Mesendoderm (in vitro differentiated cells): ENCODE measurements at regions not wholly inside any gene's neighbourhood (a gene's known extent, or its start where the extent isn't known, plus 50 kb on each side); places are given as distances from the start of the nearest gene placed in this dataset.

ENCODE experiments used
- DNase-seq: peaks from one replicate; pipeline ENCODE4 v3.0.0; 2013
- H2AK5ac ChIP-seq: 2 replicates; pipeline ENCODE4 v1.6.1; 2013; ENCODE audit warnings: low read length, inconsistent platforms
- H2BK120ac ChIP-seq: 2 replicates; pipeline ENCODE4 v1.6.1; 2013; ENCODE audit warnings: low read depth, mild to moderate bottlenecking, low read length, moderate library complexity, mixed read lengths
- H2BK15ac ChIP-seq: replicated peaks from 2 replicates; pipeline ENCODE4 v1.6.1; 2013; ENCODE audit warnings: low read depth, mild to moderate bottlenecking, moderate library complexity
- H2BK5ac ChIP-seq: 2 replicates; pipeline ENCODE4 v1.6.1; 2013; ENCODE audit warnings: low read length, inconsistent platforms
- H3K18ac ChIP-seq: 2 replicates; pipeline ENCODE4 v1.6.1; 2013; ENCODE audit warnings: mild to moderate bottlenecking, low read length, mixed read lengths
- H3K23ac ChIP-seq: one replicate; pipeline ENCODE4 v1.6.1; 2013; ENCODE audit warnings: low read length
- H3K27ac ChIP-seq: 2 replicates; pipeline ENCODE4 v1.5.1; 2013; ENCODE audit warnings: low read depth, mild to moderate bottlenecking, inconsistent platforms, low read length, moderate library complexity
- H3K27me3 ChIP-seq: 2 replicates; pipeline ENCODE4 v1.6.1; 2013; ENCODE audit warnings: low read length, control low read depth, mild to moderate bottlenecking, inconsistent platforms; ENCODE audit not compliant: insufficient read depth, poor library complexity
- H3K36me3 ChIP-seq: 2 replicates; pipeline ENCODE4 v1.6.1; 2013; ENCODE audit warnings: low read length, inconsistent platforms; ENCODE audit not compliant: control insufficient read depth, insufficient read depth
- H3K4ac ChIP-seq: one replicate; pipeline ENCODE4 v1.6.1; 2013; ENCODE audit warnings: low read depth, mild to moderate bottlenecking, low read length, moderate library complexity
- H3K4me1 ChIP-seq: 2 replicates; pipeline ENCODE4 v1.6.1; 2013; ENCODE audit warnings: low read depth, low read length, inconsistent platforms; ENCODE audit not compliant: control insufficient read depth
- H3K4me2 ChIP-seq: 2 replicates; pipeline ENCODE4 v1.6.1; 2013; ENCODE audit warnings: low read length
- H3K4me3 ChIP-seq: 2 replicates; pipeline ENCODE4 v1.5.1; 2013; ENCODE audit warnings: mild to moderate bottlenecking, low read length
- H3K56ac ChIP-seq: one replicate; pipeline ENCODE4 v1.6.1; 2013; ENCODE audit warnings: low read length
- H3K79me1 ChIP-seq: 2 replicates; pipeline ENCODE4 v1.6.1; 2013; ENCODE audit warnings: low read length, inconsistent platforms
- H3K79me2 ChIP-seq: 2 replicates; pipeline ENCODE4 v1.6.1; 2013; ENCODE audit warnings: mild to moderate bottlenecking, low read length; ENCODE audit not compliant: control insufficient read depth, insufficient read depth
- H3K9ac ChIP-seq: 2 replicates; pipeline ENCODE4 v1.6.1; 2013; ENCODE audit warnings: low read length, inconsistent platforms
- H4K5ac ChIP-seq: one replicate; pipeline ENCODE4 v1.6.1; 2013; ENCODE audit warnings: low read length
- H4K8ac ChIP-seq: one replicate; pipeline ENCODE4 v1.6.1; 2013; ENCODE audit warnings: low read depth, mild to moderate bottlenecking, control low read depth, low read length, moderate library complexity
- WGBS: extraction: QIAGEN DNeasy Blood & Tissue Kit; methylation state at CpG from one replicate; pipeline ENCODE4 v1.1.7; 2013; ENCODE audit warnings: low lambda C conversion rate, missing lambda C conversion rate; ENCODE audit not compliant: insufficient coverage; ENCODE audit errors: extremely low coverage; 5-methylcytosine and 5-hydroxymethylcytosine counted together

- no peak for DNase-seq
- Histone ChIP-seq H3K4me1 (no peaks in the 10 kb centered on the region), H3K79me2 (no peaks in the 10 kb centered on the region), H2AK5ac (no peak overlapping the region), H3K79me1 (no peaks in the 10 kb centered on the region), H3K4me3 (no peak overlapping the region), H4K5ac (no peak overlapping the region), H3K4ac (no peak overlapping the region), H3K36me3 (no peaks in the 10 kb centered on the region), H3K56ac (no peak overlapping the region), H3K23ac (no peak overlapping the region), H3K18ac (no peak overlapping the region), H3K9ac (no peak overlapping the region), H3K27me3 (no peaks in the 10 kb centered on the region), H2BK120ac (no peak overlapping the region), H3K27ac (no peak overlapping the region), H2BK5ac (no peak overlapping the region), H2BK15ac (no peak overlapping the region), H4K8ac (no peak overlapping the region), H3K4me2 (no peak overlapping the region)
- WGBS: no CpG with 5 or more reads among the region's 6 CpGs
Observed at GRCh38 chr15:70279096-70279495, 181.4 kb upstream of the TLE3 start.

- H3K4me1 ChIP-seq: no peaks in the 10 kb centered on the region
- H3K27ac ChIP-seq: no peak overlapping the region
- no peak overlapping the region for H3K56ac ChIP-seq
- no peak overlapping the region for H3K18ac ChIP-seq
- H3K4me3 ChIP-seq: no peak overlapping the region
- H3K79me2 ChIP-seq: no peaks in the 10 kb centered on the region
- no peak overlapping the region for H2AK5ac ChIP-seq
- H4K5ac ChIP-seq: no peak overlapping the region
- WGBS: no CpG with 5 or more reads among the region's 7 CpGs
- H3K79me1 ChIP-seq: no peaks in the 10 kb centered on the region
- H2BK5ac ChIP-seq: no peak overlapping the region
- H3K36me3 ChIP-seq: no peaks in the 10 kb centered on the region
- no peaks in the 10 kb centered on the region for H3K27me3 ChIP-seq
- H3K9ac ChIP-seq: no peak overlapping the region
- DNase-seq: no peak
- no peak overlapping the region for H2BK120ac ChIP-seq
- no peak overlapping the region for H2BK15ac ChIP-seq
- no peak overlapping the region for H4K8ac ChIP-seq
- no peak overlapping the region for H3K23ac ChIP-seq
- no peak overlapping the region for H3K4ac ChIP-seq
- H3K4me2 ChIP-seq: no peak overlapping the region
Observed at GRCh38 chr15:70278644-70279043, 180.9 kb upstream of the TLE3 start.

GRCh38 chr15:70277556-70277955 is 179.8 kb upstream of the TLE3 start:
- no peaks in the 10 kb centered on the region for H3K79me1 ChIP-seq
- no peak overlapping the region for H3K27ac ChIP-seq
- no peak overlapping the region for H4K5ac ChIP-seq
- no peak overlapping the region for H3K4me3 ChIP-seq
- no peak overlapping the region for H3K9ac ChIP-seq
- H4K8ac ChIP-seq: no peak overlapping the region
- no peak overlapping the region for H2AK5ac ChIP-seq
- no peaks in the 10 kb centered on the region for H3K79me2 ChIP-seq
- no CpG with 5 or more reads among the region's 8 CpGs for WGBS
- H2BK120ac ChIP-seq: no peak overlapping the region
- no peaks in the 10 kb centered on the region for H3K4me1 ChIP-seq
- no peaks in the 10 kb centered on the region for H3K27me3 ChIP-seq
- H3K36me3 ChIP-seq: no peaks in the 10 kb centered on the region
- DNase-seq: no peak
- H2BK5ac ChIP-seq: no peak overlapping the region
- no peak overlapping the region for H3K4me2 ChIP-seq
- H3K56ac ChIP-seq: no peak overlapping the region
- no peak overlapping the region for H3K4ac ChIP-seq
- H2BK15ac ChIP-seq: no peak overlapping the region
- H3K23ac ChIP-seq: no peak overlapping the region
- H3K18ac ChIP-seq: no peak overlapping the region

DNA sequence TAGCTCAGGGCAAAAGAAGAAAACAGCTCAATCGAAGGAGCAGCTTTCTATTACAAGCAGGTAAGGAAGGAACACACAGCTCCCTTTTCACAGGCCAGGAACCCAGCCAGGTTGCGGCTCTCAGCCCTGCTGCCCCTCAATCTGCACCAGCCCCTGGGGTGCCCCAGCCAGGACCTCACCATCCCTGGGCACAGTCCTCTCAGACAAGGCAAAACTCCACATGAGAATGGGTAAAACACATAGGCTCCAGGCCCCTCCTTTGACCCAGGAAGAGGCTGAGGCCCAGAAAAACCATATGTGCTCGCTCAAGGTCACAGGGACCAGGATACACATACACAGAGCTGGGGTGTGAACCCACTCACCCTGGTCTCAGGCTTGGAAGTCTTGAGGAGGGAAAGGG is 178.7 kb upstream of the TLE3 start:
- Histone ChIP-seq H3K79me2 (no peaks in the 10 kb centered on the region), H2BK120ac (no peak overlapping the region), H3K79me1 (no peaks in the 10 kb centered on the region), H3K56ac (no peak overlapping the region), H3K18ac (no peak overlapping the region), H3K9ac (no peak overlapping the region), H3K27ac (no peak overlapping the region), H4K5ac (no peak overlapping the region), H3K27me3 (no peaks in the 10 kb centered on the region), H4K8ac (no peak overlapping the region), H3K36me3 (no peaks in the 10 kb centered on the region), H3K4me1 (no peaks in the 10 kb centered on the region), H3K4ac (no peak overlapping the region), H3K23ac (no peak overlapping the region), H3K4me2 (no peak overlapping the region), H2AK5ac (no peak overlapping the region), H2BK5ac (no peak overlapping the region), H3K4me3 (no peak overlapping the region), H2BK15ac (no peak overlapping the region)
- no peak for DNase-seq
- WGBS: no CpG with 5 or more reads among the region's 3 CpGs

DNA sequence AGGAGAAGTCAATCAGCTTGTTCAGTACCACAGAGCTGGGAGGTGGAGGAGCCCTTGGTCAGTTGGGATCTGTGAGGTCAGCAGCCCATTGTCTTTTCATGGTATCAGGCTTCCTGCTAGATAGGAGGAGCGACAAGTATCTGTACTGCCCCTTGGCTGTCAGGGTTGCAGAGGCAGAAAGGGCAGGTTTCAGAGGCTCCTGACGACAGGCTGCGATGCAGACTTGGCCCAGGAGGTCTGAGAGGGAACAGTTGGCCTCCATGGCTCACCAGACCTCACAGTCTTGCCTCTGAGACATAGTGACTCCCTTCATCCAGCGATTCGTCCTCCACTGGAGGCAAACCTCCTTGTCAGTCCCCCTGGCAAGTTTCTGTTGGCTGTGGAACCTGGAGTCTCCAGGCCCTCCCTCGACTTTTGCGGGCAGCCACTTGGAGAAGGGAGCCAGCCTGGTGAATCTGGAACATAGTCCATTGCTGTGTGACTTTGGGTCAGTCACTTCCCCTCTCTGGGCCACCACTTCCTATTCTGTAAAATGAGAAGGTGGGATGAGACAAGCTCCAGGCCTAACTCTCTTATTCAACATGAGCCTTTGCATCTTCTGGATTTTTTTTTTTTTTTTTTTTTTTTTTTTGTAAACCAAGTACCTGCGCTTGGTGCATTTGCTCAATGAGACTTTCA is 177.9 kb upstream of the TLE3 start:
- no peak overlapping the region for H3K18ac ChIP-seq
- H2BK5ac ChIP-seq: no peak overlapping the region
- no peak overlapping the region for H3K27ac ChIP-seq
- no peak overlapping the region for H4K5ac ChIP-seq
- no peak overlapping the region for H4K8ac ChIP-seq
- H3K9ac ChIP-seq: no peak overlapping the region
- H3K4ac ChIP-seq: no peak overlapping the region
- DNase-seq: peak; percentile 52
- WGBS: no CpG with 5 or more reads among the region's 8 CpGs
- no peak overlapping the region for H3K4me2 ChIP-seq
- no peak overlapping the region for H2BK120ac ChIP-seq
- no peaks in the 10 kb centered on the region for H3K4me1 ChIP-seq
- H3K23ac ChIP-seq: no peak overlapping the region
- H3K27me3 ChIP-seq: no peaks in the 10 kb centered on the region
- no peaks in the 10 kb centered on the region for H3K79me1 ChIP-seq
- no peak overlapping the region for H3K4me3 ChIP-seq
- no peak overlapping the region for H3K56ac ChIP-seq
- no peaks in the 10 kb centered on the region for H3K36me3 ChIP-seq
- no peak overlapping the region for H2BK15ac ChIP-seq
- no peaks in the 10 kb centered on the region for H3K79me2 ChIP-seq
- H2AK5ac ChIP-seq: no peak overlapping the region

DNA sequence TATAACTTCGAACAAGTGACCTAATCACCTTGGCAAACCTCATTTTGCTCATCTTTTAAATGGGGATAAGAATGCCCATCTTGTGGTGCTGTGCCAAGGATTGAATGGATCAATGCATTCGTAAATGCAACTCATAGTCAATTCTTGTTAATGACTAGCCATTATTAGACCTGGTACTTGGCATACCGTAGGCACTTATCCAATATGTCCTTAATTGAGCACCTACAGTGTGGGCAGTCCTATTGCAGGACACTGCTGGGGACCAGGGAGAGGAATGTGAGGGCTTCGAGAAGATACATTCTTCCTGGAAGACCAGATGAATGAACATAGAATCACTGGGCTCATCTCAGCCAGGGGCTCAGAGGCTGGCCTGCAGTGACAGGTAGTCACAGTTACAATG is 177.2 kb upstream of the TLE3 start:
- no CpG with 5 or more reads among the region's 4 CpGs for WGBS
- no peak overlapping the region for H2BK5ac ChIP-seq
- DNase-seq: no peak
- no peak overlapping the region for H3K27ac ChIP-seq
- no peak overlapping the region for H4K5ac ChIP-seq
- H3K4me1 ChIP-seq: no peaks in the 10 kb centered on the region
- H3K23ac ChIP-seq: no peak overlapping the region
- no peak overlapping the region for H2BK15ac ChIP-seq
- H2BK120ac ChIP-seq: no peak overlapping the region
- no peak overlapping the region for H3K18ac ChIP-seq
- H3K56ac ChIP-seq: no peak overlapping the region
- no peaks in the 10 kb centered on the region for H3K79me2 ChIP-seq
- no peaks in the 10 kb centered on the region for H3K27me3 ChIP-seq
- H3K9ac ChIP-seq: no peak overlapping the region
- no peaks in the 10 kb centered on the region for H3K36me3 ChIP-seq
- no peak overlapping the region for H3K4me2 ChIP-seq
- H2AK5ac ChIP-seq: no peak overlapping the region
- H3K4me3 ChIP-seq: no peak overlapping the region
- H4K8ac ChIP-seq: no peak overlapping the region
- H3K4ac ChIP-seq: no peak overlapping the region
- H3K79me1 ChIP-seq: no peaks in the 10 kb centered on the region
